ENCODE measurements at regions not wholly inside any gene's neighbourhood (a gene's known extent, or its start where the extent isn't known, plus 50 kb on each side); places are given as distances from the start of the nearest gene placed in this dataset.

- Histone ChIP-seq H3K4me3 (ENCODE audit: low read length) (no peak overlapping the region), H3K36me3 (ENCODE audit: insufficient read depth, low read length) (no peaks in the 10 kb centered on the region), H2AFZ (ENCODE audit: low read depth, low read length) (no peak overlapping the region), H3K9me3 (ENCODE audit: low read length) (no peaks in the 10 kb centered on the region), H3K27me3 (ENCODE audit: insufficient read depth, low read length) (no peaks in the 10 kb centered on the region), H3K4me1 (ENCODE audit: insufficient read depth, low read length) (no peaks in the 10 kb centered on the region)
Observed at GRCh38 chr3:164522073-164522763, 556.1 kb downstream of the SI start.

- H3K4me1 ChIP-seq (ENCODE audit: insufficient read depth, low read length), result no peaks in the 10 kb centered on the region
- no peak overlapping the region for H2AFZ ChIP-seq (ENCODE audit: low read depth, low read length)
- H3K36me3 ChIP-seq (ENCODE audit: insufficient read depth, low read length), result no peaks in the 10 kb centered on the region
- no peaks in the 10 kb centered on the region for H3K27me3 ChIP-seq (ENCODE audit: insufficient read depth, low read length)
- H3K9me3 ChIP-seq (ENCODE audit: low read length), result no peaks in the 10 kb centered on the region
- H3K4me3 ChIP-seq (ENCODE audit: low read length), result no peak overlapping the region
Observed at GRCh38 chr3:164521644-164522043, 556.7 kb downstream of the SI start.

- Histone ChIP-seq H3K4me3 (ENCODE audit: low read length) (no peak overlapping the region), H3K4me1 (ENCODE audit: insufficient read depth, low read length) (no peaks in the 10 kb centered on the region), H3K36me3 (ENCODE audit: insufficient read depth, low read length) (no peaks in the 10 kb centered on the region), H3K27me3 (ENCODE audit: insufficient read depth, low read length) (no peaks in the 10 kb centered on the region), H3K9me3 (ENCODE audit: low read length) (no peaks in the 10 kb centered on the region), H2AFZ (ENCODE audit: low read depth, low read length) (no peak overlapping the region)
Observed at GRCh38 chr3:164521139-164521538, 557.2 kb downstream of the SI start.

GRCh38 chr3:164515256-164515655 is 563.0 kb downstream of the SI start:
- Histone ChIP-seq H3K27me3 (ENCODE audit: insufficient read depth, low read length) (no peaks in the 10 kb centered on the region), H3K4me1 (ENCODE audit: insufficient read depth, low read length) (no peaks in the 10 kb centered on the region), H3K36me3 (ENCODE audit: insufficient read depth, low read length) (no peaks in the 10 kb centered on the region), H2AFZ (ENCODE audit: low read depth, low read length) (no peak overlapping the region), H3K9me3 (ENCODE audit: low read length) (no peaks in the 10 kb centered on the region), H3K4me3 (ENCODE audit: low read length) (no peak overlapping the region)

GRCh38 chr3:164514576-164514975 is 563.7 kb downstream of the SI start:
- H3K4me3 ChIP-seq (ENCODE audit: low read length), result no peak overlapping the region
- H2AFZ ChIP-seq (ENCODE audit: low read depth, low read length), result no peak overlapping the region
- no peaks in the 10 kb centered on the region for H3K4me1 ChIP-seq (ENCODE audit: insufficient read depth, low read length)
- H3K36me3 ChIP-seq (ENCODE audit: insufficient read depth, low read length), result no peaks in the 10 kb centered on the region
- H3K27me3 ChIP-seq (ENCODE audit: insufficient read depth, low read length), result no peaks in the 10 kb centered on the region
- H3K9me3 ChIP-seq (ENCODE audit: low read length), result no peaks in the 10 kb centered on the region

- Histone ChIP-seq H3K27me3 (ENCODE audit: insufficient read depth, low read length) (no peaks in the 10 kb centered on the region), H3K4me3 (ENCODE audit: low read length) (no peak overlapping the region), H2AFZ (ENCODE audit: low read depth, low read length) (no peak overlapping the region), H3K9me3 (ENCODE audit: low read length) (no peaks in the 10 kb centered on the region), H3K4me1 (ENCODE audit: insufficient read depth, low read length) (no peaks in the 10 kb centered on the region), H3K36me3 (ENCODE audit: insufficient read depth, low read length) (no peaks in the 10 kb centered on the region)
Observed at GRCh38 chr3:164507886-164508285, 570.4 kb downstream of the SI start.

GRCh38 chr3:164498917-164499316 is 579.4 kb downstream of the SI start:
- Histone ChIP-seq H3K9me3 (ENCODE audit: low read length) (no peaks in the 10 kb centered on the region), H2AFZ (ENCODE audit: low read depth, low read length) (no peak overlapping the region), H3K4me3 (ENCODE audit: low read length) (no peak overlapping the region), H3K36me3 (ENCODE audit: insufficient read depth, low read length) (no peaks in the 10 kb centered on the region), H3K27me3 (ENCODE audit: insufficient read depth, low read length) (no peaks in the 10 kb centered on the region), H3K4me1 (ENCODE audit: insufficient read depth, low read length) (no peaks in the 10 kb centered on the region)

- H2AFZ ChIP-seq (ENCODE audit: low read depth, low read length), result peak overlapping the region; percentile 46
- H3K9me3 ChIP-seq (ENCODE audit: low read length), result no peaks in the 10 kb centered on the region
- H3K36me3 ChIP-seq (ENCODE audit: insufficient read depth, low read length), result no peaks in the 10 kb centered on the region
- H3K4me3 ChIP-seq (ENCODE audit: low read length), result no peak overlapping the region
- no peaks in the 10 kb centered on the region for H3K4me1 ChIP-seq (ENCODE audit: insufficient read depth, low read length)
- no peaks in the 10 kb centered on the region for H3K27me3 ChIP-seq (ENCODE audit: insufficient read depth, low read length)
Observed at GRCh38 chr3:164488893-164489292, 589.4 kb downstream of the SI start.

GRCh38 chr3:164486150-164486549 is 592.1 kb downstream of the SI start:
- H3K27me3 ChIP-seq (ENCODE audit: insufficient read depth, low read length), result no peaks in the 10 kb centered on the region
- no peak overlapping the region for H3K4me3 ChIP-seq (ENCODE audit: low read length)
- H3K9me3 ChIP-seq (ENCODE audit: low read length), result no peaks in the 10 kb centered on the region
- no peaks in the 10 kb centered on the region for H3K4me1 ChIP-seq (ENCODE audit: insufficient read depth, low read length)
- H2AFZ ChIP-seq (ENCODE audit: low read depth, low read length), result no peak overlapping the region
- no peaks in the 10 kb centered on the region for H3K36me3 ChIP-seq (ENCODE audit: insufficient read depth, low read length)

- Histone ChIP-seq H2AFZ (ENCODE audit: low read depth, low read length) (no peak overlapping the region), H3K36me3 (ENCODE audit: insufficient read depth, low read length) (no peaks in the 10 kb centered on the region), H3K27me3 (ENCODE audit: insufficient read depth, low read length) (no peaks in the 10 kb centered on the region), H3K9me3 (ENCODE audit: low read length) (no peaks in the 10 kb centered on the region), H3K4me1 (ENCODE audit: insufficient read depth, low read length) (no peaks in the 10 kb centered on the region), H3K4me3 (ENCODE audit: low read length) (no peak overlapping the region)
Observed at GRCh38 chr3:164479978-164480377, 598.3 kb downstream of the SI start.

GRCh38 chr3:164479406-164479805 is 598.9 kb downstream of the SI start:
- Histone ChIP-seq H3K4me3 (ENCODE audit: low read length) (no peak overlapping the region), H3K36me3 (ENCODE audit: insufficient read depth, low read length) (no peaks in the 10 kb centered on the region), H3K4me1 (ENCODE audit: insufficient read depth, low read length) (no peaks in the 10 kb centered on the region), H3K27me3 (ENCODE audit: insufficient read depth, low read length) (no peaks in the 10 kb centered on the region), H3K9me3 (ENCODE audit: low read length) (no peaks in the 10 kb centered on the region), H2AFZ (ENCODE audit: low read depth, low read length) (no peak overlapping the region)

GRCh38 chr3:164478323-164478722 is 600.0 kb downstream of the SI start:
- no peaks in the 10 kb centered on the region for H3K36me3 ChIP-seq (ENCODE audit: insufficient read depth, low read length)

GRCh38 chr3:164477403-164477802 is 600.9 kb downstream of the SI start:
- H2AFZ ChIP-seq (ENCODE audit: low read depth, low read length), result no peak overlapping the region
- no peaks in the 10 kb centered on the region for H3K27me3 ChIP-seq (ENCODE audit: insufficient read depth, low read length)
- H3K4me1 ChIP-seq (ENCODE audit: insufficient read depth, low read length), result no peaks in the 10 kb centered on the region
- no peaks in the 10 kb centered on the region for H3K9me3 ChIP-seq (ENCODE audit: low read length)
- H3K36me3 ChIP-seq (ENCODE audit: insufficient read depth, low read length), result no peaks in the 10 kb centered on the region
- no peak overlapping the region for H3K4me3 ChIP-seq (ENCODE audit: low read length)

More at GRCh38 chr3:164478323-164478722, 600.0 kb downstream of the SI start:
- Histone ChIP-seq H3K27me3 (ENCODE audit: insufficient read depth, low read length) (no peaks in the 10 kb centered on the region), H3K9me3 (ENCODE audit: low read length) (no peaks in the 10 kb centered on the region), H2AFZ (ENCODE audit: low read depth, low read length) (no peak overlapping the region), H3K4me3 (ENCODE audit: low read length) (no peak overlapping the region), H3K4me1 (ENCODE audit: insufficient read depth, low read length) (no peaks in the 10 kb centered on the region)

- Histone ChIP-seq H3K4me1 (ENCODE audit: insufficient read depth, low read length) (no peaks in the 10 kb centered on the region), H3K9me3 (ENCODE audit: low read length) (no peaks in the 10 kb centered on the region), H2AFZ (ENCODE audit: low read depth, low read length) (no peak overlapping the region), H3K4me3 (ENCODE audit: low read length) (no peak overlapping the region), H3K27me3 (ENCODE audit: insufficient read depth, low read length) (no peaks in the 10 kb centered on the region), H3K36me3 (ENCODE audit: insufficient read depth, low read length) (no peaks in the 10 kb centered on the region)
Observed at GRCh38 chr3:164476631-164477030, 601.7 kb downstream of the SI start.
